HG02852 (cell line): ENCODE measurements at regions not wholly inside any gene's neighbourhood (a gene's known extent, or its start where the extent isn't known, plus 50 kb on each side); places are given as distances from the start of the nearest gene placed in this dataset.

Source experiments
- ATAC-seq: cut with Tn5 transposase; IDR thresholded peaks from one replicate; pipeline ENCODE4 v1.9.1; 2021; ENCODE audit warnings: mild to moderate bottlenecking, moderate library complexity; ENCODE audit not compliant: unreplicated experiment

DNA sequence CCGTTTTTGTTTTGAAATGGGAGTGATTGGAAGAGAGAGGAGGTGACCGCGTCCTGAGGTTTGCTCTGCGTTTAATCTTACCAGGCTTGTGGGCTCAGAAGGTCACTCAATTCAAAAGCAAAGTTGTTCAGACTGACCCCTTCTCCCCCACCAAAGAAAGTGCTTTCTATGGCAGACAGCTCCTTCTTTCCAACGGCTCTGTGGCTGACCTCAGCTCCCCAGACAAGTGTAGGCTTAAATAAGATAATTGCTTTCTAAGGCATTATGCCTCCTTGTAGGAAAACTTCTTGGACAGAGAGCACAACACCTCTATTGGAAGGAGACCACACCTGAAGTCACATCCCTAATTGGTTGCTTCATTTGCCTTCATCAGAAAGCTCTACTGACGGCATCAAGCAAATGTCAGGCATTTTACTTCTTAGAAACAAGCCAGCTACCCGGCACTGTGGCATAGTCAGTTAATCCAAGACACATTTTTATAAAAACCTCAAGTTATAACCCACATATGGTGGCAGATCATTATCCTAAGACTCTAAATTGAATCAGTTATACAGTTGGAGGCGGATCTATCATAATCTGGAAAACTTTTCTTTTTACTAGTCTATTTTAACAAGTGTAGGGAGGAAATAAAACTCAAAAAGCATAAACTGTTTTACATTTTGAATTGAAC, 94.9 kb downstream of the TMEM174 start:
- no peak for ATAC-seq

DNA sequence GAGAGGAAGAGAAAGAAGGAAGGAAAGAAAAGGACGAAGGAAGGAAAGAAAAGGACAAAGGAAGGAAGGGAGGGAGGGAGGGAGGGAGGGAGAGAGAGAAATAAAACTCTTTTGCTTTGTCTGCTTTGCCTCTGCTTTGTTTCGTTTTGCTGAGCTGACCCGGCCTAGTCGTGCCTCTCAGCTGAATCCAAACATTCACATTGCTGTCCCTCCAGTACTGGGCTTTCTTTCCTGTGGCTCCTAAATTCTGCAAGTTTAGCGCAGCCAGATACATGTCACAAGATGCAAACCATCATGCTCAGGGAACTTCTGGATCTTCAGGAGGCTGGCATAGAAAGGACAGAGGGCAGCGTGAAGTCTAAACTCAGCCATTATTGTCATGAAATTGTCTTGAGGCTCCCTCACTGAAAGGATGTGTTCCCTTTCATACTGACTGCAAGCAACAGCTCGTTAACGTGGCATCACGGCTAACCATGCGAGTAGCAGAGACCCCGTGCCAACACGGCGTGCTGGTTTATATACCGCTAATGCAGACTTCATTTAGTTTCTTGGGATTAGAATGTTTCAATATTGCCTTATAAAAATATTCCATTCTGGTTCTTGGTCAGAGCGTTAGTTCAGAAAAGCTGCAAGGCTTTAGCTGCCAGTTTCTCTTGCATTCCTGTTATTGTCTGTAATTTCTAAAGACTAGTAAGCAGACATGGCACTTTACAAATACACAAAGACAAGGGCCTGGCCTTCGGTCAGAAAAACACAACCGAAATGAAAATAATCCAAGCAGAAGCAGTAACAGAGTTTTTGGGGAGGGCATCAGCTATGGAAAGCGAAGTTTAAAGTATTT, 94.2 kb downstream of the TMEM174 start:
- no peak for ATAC-seq

DNA sequence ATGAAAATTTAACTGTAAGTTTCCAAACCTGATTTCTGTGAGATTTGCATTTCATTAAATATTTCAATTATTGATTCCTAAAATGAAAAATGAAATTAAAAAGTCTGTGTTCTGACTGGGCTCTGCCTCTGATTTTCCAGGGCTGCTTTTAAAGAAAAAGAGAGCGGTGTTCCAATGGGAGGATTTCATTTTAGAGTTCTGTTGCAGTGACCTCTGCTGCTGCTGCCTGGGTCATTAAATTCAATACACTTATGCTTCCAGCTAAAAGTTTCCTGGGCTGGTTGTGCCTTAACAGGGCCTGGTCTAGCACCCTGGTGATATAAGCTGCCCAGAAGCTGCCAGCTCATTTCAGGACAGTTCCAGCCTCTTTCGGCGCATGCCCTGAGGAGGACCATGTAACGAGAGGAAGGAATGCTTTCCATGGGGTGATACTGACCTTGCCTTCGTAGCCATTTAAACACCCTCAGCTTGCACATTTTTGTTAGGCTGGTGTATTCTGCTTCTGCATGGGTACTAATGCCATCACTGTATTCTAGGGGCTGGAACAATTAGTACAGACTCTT, 93.3 kb downstream of the TMEM174 start:
- ATAC-seq: no peak

DNA sequence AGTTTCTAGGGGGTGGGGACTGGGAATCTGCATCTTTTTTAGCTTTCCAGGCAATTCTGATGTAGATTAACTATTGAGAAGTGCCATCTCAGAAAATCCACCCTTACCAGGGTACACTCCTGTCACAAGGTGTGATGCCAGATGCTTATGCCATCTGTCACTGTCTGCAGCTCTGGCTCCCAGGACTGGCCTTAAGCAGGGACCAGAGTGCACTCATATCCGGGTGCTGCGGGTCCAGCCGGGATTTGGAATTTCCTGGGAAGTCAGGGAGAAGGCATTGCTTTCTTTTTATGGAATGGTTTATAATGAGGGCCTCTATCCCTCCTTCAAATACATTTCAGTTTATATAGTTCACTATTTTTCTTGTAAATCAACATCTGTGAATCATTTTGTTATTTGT, 92.6 kb downstream of the TMEM174 start:
- ATAC-seq: no peak

DNA sequence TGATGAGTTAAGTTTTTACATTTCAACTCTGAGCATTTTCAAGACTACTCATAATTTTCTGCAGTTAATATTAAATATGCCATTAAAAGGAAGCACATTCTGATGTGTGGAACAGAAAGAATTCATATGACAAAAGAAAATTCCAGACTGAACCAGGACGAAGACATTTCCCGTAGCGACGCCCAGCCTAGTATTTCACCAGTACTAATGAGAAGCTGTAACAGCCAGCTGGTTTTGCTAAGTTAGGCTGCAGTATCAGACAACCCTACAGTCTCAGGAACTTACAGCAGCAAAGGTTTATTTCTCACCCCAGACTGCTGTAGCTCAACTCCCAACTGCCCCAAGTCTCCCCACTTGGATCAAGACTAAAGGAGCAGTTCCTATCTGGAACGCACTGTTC, 91.6 kb downstream of the TMEM174 start:
- ATAC-seq: no peak

DNA sequence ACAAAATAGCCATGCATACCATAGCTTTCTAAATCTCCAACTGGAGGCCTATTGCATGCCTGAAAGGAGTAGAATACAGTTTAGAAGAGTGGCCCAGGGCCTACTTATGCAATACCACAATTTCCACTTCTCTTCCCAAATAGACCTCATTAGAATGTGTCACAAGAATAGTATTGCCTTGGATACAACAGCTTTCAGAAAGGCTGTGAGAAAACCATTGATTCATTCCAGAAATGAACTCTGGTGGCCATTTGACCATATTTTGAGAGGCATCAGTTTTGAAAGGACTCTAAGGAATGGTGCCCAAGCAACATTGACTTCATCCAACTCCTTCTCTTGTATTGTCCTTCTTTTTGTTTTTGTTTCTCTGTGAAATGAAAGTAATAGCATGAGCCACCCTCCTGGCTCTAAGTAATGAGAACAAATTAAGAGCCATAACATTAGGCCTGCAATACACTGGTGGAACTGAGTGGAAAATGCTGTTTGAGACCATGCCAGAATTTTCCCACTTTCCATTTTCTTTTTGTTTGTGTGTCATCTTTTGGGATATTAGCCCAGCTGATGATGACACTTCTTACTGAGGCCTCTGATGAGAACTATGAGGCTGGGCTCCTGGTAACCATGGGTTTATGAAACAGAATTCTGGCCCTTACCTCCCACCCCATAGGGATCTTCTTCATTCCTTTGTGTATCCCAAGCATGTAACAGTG, 90.2 kb downstream of the TMEM174 start:
- no peak for ATAC-seq

DNA sequence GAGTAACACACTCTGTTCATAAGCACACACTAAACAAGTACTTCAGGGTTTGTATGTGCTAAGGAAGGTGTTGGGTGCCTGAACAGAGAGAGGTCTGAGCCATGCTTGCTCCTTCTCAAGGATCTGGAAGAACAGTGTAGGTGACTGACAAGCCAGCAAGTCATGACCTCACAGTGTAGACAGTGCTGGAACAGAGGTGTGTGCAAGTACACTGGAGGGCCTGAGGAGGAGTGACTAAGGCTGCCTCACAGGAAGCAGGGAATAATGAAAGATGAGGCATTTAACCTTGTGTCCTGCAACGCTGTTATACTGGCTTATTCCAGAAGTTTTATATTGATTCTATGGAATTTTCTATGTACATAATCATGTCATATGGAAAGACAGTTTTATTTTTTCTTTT, 83.9 kb downstream of the TMEM174 start:
- no peak for ATAC-seq

DNA sequence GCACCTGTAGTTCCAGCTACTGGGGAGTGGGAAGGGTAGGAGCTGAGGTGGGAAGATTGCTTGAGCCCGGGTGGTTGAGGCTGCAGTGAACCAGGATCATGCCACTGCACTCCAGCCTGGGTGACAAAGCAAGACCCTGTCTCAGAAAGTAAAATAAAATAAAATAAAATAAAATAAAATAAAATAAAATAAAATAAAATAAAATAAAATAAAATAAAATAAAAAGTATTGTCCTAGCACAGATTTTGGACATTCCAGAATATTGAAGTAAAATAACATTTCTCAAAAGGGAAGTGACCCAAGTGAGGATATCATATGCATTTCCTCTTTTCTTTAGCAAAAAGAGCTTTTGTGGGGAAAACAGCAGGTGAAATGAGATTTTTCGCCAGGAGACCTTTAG, 83.5 kb downstream of the TMEM174 start:
- ATAC-seq: no peak

DNA sequence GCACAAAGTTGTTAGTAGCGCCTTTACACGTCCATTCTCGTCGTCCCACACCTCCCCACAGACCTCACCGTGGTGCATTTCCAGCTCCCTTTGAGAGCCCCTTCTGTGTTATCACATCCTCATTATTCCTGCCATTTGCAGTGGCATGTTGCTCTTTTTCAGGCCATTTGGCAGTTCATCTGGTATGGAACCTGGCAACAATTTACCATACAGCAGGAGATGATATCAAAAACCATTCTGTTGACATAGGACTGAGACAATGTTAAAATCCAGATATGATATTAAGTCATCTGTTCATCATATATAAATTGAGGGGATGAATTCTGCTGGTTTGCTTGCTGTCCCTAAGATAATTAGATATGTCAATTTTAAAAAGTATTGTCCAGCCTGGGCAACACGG, 83.0 kb downstream of the TMEM174 start:
- ATAC-seq: no peak

DNA sequence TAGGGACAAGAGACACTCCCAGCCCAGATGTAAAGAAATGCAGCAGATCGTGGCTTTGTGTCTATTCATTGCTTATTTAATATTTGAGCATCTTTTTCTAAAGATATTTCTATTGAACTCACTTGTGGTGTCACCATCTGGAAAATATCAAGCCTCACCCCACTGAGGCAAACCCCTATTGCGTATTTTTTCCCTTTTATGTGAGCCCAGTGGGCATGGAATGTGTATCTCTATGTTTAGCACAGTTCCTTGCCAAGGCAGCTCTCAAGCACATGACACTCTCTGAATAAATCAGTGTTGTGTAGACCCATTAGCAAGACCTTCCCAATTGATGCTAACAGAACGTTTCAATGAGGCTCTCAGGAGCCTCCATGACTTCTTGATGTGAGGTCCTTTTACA, 81.6 kb downstream of the TMEM174 start:
- no peak for ATAC-seq

DNA sequence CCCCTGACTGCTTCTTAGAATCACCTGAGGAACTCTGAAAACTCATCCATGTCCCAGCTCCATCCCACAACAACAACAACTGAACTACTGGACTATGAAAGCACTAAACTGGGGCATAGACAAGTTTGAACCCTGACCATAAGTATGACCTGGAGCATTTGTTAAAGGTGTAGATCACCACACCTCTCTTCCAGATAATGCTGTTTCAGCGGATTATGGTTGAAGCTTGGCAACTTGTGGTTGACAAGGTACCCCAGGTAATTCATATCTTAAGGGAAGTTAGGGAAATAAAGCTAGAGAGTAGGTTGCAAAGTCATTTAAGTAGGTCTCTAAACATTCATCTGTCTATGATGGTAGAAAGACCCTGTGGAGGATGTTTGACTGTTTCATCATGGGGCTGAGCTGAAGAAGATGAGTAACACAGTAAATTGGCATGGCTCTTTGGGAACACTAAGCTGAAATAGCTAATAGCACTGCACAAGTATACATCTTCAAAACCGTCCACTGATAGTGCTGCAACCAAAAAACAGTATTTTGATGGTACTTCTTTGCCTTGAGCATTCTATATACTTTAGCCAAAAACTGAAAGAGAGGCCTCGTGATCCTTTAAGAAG, 80.2 kb downstream of the TMEM174 start:
- ATAC-seq: no peak

DNA sequence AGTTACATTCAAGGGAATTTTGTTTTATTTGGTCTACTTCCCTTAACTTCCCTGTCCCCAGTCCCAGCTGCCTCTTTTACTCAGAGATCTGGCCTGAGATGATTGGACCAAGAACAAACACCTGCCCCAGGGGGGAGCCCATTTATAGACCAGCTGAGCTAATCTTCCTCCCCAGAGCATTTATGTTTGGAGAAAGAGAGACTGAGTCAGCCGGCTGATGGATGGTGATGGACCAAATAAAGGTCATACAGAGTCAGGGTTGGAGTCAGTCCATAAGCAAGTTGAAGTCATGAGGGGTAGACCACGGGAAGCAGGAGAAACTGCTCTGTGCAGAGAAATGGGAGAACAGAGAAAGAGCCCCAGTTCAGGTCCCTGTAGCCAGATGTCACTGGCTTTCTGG, 77.7 kb downstream of the TMEM174 start:
- no peak for ATAC-seq

DNA sequence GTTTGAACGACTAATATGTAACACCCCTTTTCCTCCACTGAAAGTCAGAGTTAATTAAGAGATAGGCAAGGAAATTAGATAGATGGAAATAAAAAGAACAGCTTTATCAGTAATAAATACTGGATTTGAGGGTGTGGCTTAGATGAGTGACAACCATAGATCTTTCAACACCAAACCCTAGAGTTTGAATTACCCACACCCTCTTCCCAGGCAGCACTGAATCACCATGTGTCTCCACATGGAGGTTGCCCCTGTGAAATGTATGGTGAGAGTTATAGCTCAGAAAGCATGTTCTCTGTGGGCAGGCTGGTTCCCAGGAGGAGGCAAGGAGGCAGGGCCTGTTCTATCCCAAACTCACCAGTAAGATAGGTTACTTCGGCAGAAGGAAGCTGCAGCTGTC, 69.7 kb downstream of the TMEM174 start:
- ATAC-seq: no peak

DNA sequence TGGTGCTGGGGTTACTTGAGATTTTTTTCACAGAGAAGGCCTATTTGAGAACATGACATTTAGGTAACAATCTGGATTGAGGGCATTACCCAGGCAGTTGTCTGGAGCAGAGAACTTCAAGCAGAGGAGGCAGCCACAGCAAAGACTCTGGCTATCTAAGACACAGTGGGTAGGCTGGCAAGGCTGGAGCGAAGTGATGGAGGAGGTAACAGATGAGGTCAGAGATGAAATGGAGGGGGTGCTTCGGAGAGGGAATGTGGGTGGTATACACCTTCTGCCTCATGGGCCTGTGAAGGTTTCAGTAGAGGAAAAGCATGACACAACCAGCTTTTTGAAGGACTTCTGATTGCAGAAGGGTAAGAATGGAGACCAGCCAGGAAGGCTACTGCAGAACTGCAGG, 65.9 kb downstream of the TMEM174 start:
- no peak for ATAC-seq

DNA sequence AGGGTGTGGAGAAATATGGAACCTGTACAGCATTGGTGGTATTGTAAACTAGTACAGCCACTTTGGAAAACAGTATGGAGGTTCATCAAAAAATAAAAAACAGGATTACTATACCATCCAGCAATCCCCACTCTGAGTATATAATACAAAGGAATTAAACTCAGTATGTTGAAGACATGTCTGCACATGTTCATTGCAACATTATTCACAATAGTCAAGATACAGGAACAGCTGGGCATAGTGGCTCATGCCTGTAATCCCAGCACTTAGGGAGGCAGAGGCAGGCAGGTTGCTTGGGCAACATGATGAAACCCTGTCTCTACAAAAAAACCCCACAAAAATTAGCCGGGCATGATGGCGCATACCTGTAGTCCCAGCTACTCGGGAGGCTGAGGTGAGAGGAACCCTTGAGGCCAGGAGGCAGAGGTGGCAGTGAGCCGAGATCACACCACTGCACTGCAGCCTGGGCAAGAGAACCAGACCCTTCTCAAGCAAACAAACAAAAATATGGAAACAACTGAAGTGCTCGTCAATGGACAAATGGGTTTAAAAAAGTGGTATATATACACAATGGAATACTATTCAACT, 63.6 kb downstream of the TMEM174 start:
- no peak for ATAC-seq

DNA sequence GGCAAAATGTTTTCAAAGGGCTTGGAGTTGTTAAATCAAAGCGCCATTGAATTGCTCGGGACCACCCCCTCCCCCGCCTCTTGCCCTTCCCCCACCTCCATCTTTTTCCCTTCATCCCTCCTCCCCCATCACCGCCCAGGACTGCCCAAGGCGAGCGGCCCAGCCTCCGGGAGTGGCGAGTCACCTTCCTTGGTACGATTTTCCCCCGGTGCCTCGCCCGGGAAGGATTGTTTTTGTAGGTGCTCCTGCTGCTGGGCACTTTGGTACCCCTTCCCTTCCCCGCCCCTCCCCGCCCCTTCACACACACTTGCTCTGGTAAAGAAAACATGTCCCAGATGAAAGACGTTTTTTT, 61.2 kb downstream of the TMEM174 start:
- no peak for ATAC-seq

DNA sequence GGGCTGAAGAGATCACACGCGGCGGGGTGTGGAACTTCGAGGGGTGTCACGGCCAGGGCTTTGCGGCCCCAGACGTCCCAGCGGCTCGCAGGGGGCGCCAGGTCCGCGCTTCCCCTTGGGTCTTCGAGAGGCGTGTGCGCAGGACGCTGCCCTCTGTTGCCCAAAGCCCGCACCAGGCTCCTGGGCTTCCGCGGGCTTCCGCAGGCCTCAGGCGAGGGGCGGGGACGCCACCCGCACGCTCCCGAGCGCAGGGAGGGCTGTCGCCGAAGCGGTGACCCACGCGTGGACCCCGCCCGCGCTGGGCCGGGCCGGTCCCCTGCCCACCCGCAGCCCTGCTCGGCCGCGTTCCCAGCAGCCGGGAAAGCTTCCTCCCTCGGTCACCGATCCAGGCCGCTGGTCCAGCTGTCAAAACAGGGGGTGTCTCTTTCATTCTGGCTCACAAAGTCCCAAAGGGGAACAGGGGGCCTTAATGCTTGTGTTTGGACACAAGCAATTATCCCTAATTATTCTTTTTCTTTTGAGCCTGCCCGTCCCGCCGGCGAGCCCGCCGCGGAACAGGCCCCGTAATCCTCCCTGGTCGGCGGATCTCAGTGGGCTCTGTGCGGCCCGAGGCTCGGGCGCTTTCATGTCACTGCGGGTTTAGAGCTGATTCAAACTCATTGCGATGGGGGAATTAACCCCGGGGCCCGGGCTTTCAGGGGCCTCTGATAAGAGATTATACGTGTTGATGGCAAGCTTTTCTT, 60.6 kb downstream of the TMEM174 start:
- no peak for ATAC-seq

DNA sequence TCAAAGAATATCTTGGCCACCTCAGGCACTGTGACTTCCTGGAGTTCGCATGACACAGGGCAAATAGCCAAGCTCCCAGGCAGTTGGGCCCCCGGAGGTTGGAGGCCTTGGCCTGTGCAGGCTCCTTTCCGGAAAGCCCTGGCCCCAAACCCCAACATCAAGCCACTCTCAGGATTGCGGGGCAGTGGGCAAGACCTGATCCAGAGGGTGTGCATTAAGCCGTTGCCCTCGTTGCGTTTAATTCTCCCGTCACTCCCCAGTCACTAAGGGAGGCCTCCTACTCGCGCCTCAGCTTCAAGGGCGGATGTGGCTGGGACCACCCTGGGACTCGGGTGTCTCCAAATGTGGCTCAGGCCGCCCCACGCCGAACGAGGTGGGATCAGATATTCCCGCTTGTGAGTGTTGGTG, 60.1 kb downstream of the TMEM174 start:
- no peak for ATAC-seq

DNA sequence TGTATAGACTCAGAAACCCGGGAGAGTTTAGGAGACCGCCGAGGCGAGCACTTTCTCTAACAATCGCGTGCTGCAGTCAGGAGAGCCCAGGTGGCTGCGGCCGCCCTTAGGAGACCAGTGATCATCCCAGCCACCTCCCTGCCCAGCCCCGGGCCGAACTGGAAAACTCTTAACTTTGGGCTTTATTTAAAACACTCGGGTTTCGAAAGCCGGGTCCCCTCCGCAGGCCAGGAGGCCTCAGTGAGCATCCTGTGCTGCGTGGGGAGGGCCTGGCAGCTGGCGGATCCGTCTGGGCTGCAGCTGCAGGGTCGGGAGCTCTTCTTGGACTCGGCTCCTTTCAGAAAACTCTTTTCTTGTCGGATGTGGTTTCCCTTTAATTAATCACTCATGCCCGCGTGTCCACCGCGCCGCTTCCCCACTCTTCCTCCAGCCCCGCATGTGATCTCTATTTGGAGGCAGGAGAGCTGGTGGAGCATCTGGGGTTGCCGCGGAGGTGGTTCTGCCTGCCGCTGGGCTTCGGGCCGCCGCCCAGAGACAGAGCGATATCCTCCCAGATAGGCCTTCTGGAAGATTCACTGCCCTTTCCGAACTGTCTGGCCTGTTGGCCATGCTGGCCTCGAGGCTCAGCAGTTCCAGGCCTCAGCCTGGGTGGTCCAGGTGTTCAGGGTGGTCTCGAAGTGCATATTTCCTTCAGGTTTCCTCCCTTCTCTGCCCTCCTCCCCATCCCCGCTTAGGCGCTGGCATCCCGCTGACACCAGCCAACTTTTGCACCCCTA, 59.5 kb downstream of the TMEM174 start:
- ATAC-seq: no peak
